ENCODE measurements at regions not wholly inside any gene's neighbourhood (a gene's known extent, or its start where the extent isn't known, plus 50 kb on each side); places are given as distances from the start of the nearest gene placed in this dataset.

DNA sequence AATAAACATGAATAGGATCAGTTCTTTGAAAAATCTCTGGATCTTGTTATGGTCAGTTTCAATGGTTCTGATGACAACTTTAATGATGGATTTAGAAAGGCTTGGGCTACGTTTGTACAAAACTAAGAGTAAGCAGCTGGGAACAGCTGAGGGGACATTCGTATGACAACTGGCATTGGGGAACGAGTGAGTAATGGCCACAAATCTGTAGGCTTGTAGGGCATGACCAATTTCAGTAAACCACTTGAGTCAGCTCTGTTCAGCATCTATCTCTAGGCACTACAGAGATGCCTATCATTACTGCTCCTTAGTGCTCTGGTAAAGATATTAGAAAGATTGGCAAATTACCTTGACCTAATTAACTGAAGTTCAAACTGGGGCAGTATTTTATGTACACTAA, 1375.6 kb downstream of the EPHA7 start:
- TF ChIP-seq, protein P1, sequence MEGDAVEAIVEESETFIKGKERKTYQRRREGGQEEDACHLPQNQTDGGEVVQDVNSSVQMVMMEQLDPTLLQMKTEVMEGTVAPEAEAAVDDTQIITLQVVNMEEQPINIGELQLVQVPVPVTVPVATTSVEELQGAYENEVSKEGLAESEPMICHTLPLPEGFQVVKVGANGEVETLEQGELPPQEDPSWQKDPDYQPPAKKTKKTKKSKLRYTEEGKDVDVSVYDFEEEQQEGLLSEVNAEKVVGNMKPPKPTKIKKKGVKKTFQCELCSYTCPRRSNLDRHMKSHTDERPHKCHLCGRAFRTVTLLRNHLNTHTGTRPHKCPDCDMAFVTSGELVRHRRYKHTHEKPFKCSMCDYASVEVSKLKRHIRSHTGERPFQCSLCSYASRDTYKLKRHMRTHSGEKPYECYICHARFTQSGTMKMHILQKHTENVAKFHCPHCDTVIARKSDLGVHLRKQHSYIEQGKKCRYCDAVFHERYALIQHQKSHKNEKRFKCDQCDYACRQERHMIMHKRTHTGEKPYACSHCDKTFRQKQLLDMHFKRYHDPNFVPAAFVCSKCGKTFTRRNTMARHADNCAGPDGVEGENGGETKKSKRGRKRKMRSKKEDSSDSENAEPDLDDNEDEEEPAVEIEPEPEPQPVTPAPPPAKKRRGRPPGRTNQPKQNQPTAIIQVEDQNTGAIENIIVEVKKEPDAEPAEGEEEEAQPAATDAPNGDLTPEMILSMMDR (conservative IDR thresholded peaks at IDR 0.05 in 1 of 2, IDR thresholded peaks at IDR 0.05 in 1 of 2; ENCODE audit: low read depth in 1 of 2, low read length in 2 of 2), result no peak
- TF ChIP-seq EZH2 (IDR thresholded peaks at IDR 0.05; ENCODE audit: low read length, missing control alignments), result no peak

Measured in fibroblast of lung (primary cell).